Duodenal mucosa (tissue), 2 donors: ENCODE measurements at regions not wholly inside any gene's neighbourhood (a gene's known extent, or its start where the extent isn't known, plus 50 kb on each side); places are given as distances from the start of the nearest gene placed in this dataset.
"Not testable (repeated sequence)": the region's sequence is repeated elsewhere in the genome, so short reads cannot be mapped to it uniquely, and the experiment has no call there.

Experiments used
- H3K27ac ChIP-seq: one replicate; pipeline ENCODE4 v1.7.0; 2013; ENCODE audit warnings: low read depth, low read length
- H3K27me3 ChIP-seq, 2 donors: one replicate each; pipeline ENCODE4 v1.7.0; 2013; ENCODE audit warnings: low read length in 2 of 2, control low read depth in 1 of 2; ENCODE audit not compliant: insufficient read depth in 2 of 2, control insufficient read depth in 1 of 2
- H3K36me3 ChIP-seq, 2 donors: one replicate each; pipeline ENCODE4 v1.7.0; 2013; ENCODE audit warnings: low read length in 2 of 2, control low read depth in 1 of 2; ENCODE audit not compliant: insufficient read depth in 2 of 2, control insufficient read depth in 1 of 2
- H3K4me1 ChIP-seq, 2 donors: one replicate each; pipeline ENCODE4 v1.7.0; 2013; ENCODE audit warnings: low read length in 2 of 2, control low read depth in 1 of 2; ENCODE audit not compliant: insufficient read depth in 2 of 2, control insufficient read depth in 1 of 2
- H3K4me3 ChIP-seq, 2 donors: one replicate each; pipeline ENCODE4 v1.7.0; 2013; ENCODE audit warnings: low read length in 2 of 2, low read depth in 1 of 2
- H3K9ac ChIP-seq, 2 donors: one replicate each; pipeline ENCODE4 v1.7.0; 2013; ENCODE audit warnings: low read length in 2 of 2, low read depth in 1 of 2
- H3K9me3 ChIP-seq, 2 donors: one replicate each; pipeline ENCODE4 v1.7.0; 2013; ENCODE audit warnings: low read length in 2 of 2, control low read depth in 1 of 2; ENCODE audit not compliant: control insufficient read depth in 1 of 2

GRCh38 chr11:21986361-21986760 is 206.5 kb upstream of the ANO5 start:
- no peaks in the 10 kb centered on the region for H3K27me3 ChIP-seq
- no peak overlapping the region for H3K4me3 ChIP-seq
- H3K9me3 ChIP-seq = no peaks in the 10 kb centered on the region
- H3K4me1 ChIP-seq = no peaks in the 10 kb centered on the region
- no peak overlapping the region for H3K9ac ChIP-seq
- H3K27ac ChIP-seq = no peak overlapping the region
- H3K36me3 ChIP-seq = no peaks in the 10 kb centered on the region

- no peak overlapping the region for H3K9ac ChIP-seq
- H3K27me3 ChIP-seq = no peaks in the 10 kb centered on the region
- H3K9me3 ChIP-seq = no peaks in the 10 kb centered on the region
- no peaks in the 10 kb centered on the region for H3K36me3 ChIP-seq
- no peaks in the 10 kb centered on the region for H3K4me1 ChIP-seq
- H3K4me3 ChIP-seq = no peak overlapping the region
- H3K27ac ChIP-seq = no peak overlapping the region
Measured at GRCh38 chr11:21987261-21987660, 205.6 kb upstream of the ANO5 start.

- no peak overlapping the region for H3K9ac ChIP-seq
- H3K9me3 ChIP-seq = no peaks in the 10 kb centered on the region
- H3K4me1 ChIP-seq = no peaks in the 10 kb centered on the region
- H3K27me3 ChIP-seq = no peaks in the 10 kb centered on the region
- no peak overlapping the region for H3K4me3 ChIP-seq
- no peaks in the 10 kb centered on the region for H3K36me3 ChIP-seq
- no peak overlapping the region for H3K27ac ChIP-seq
Measured at GRCh38 chr11:21988477-21988876, 204.4 kb upstream of the ANO5 start.

GRCh38 chr11:22001803-22002202 is 191.1 kb upstream of the ANO5 start:
- not testable (repeated sequence) for H3K9ac ChIP-seq, H3K4me1 ChIP-seq, H3K27me3 ChIP-seq, H3K4me3 ChIP-seq, H3K27ac ChIP-seq, H3K36me3 ChIP-seq, H3K9me3 ChIP-seq

- no peaks in the 10 kb centered on the region for H3K9me3 ChIP-seq
Measured at GRCh38 chr11:22006901-22007300, 186.0 kb upstream of the ANO5 start.

GRCh38 chr11:22031791-22032190 is 161.1 kb upstream of the ANO5 start:
- H3K36me3 ChIP-seq = no peaks in the 10 kb centered on the region
- no peak overlapping the region for H3K27ac ChIP-seq
- no peak overlapping the region for H3K9ac ChIP-seq
- no peaks in the 10 kb centered on the region for H3K4me1 ChIP-seq
- H3K27me3 ChIP-seq = no peaks in the 10 kb centered on the region
- H3K4me3 ChIP-seq = no peak overlapping the region
- H3K9me3 ChIP-seq = no peaks in the 10 kb centered on the region

More at GRCh38 chr11:22006901-22007300, 186.0 kb upstream of the ANO5 start:
- Histone ChIP-seq H3K4me3 (no peak overlapping the region), H3K4me1 (no peaks in the 10 kb centered on the region), H3K36me3 (no peaks in the 10 kb centered on the region), H3K9ac (no peak overlapping the region), H3K27me3 (no peaks in the 10 kb centered on the region), H3K27ac (no peak overlapping the region)

GRCh38 chr11:22037505-22037904 is 155.4 kb upstream of the ANO5 start:
- no peak overlapping the region for H3K27ac ChIP-seq
- no peak overlapping the region for H3K4me3 ChIP-seq
- H3K9me3 ChIP-seq = no peaks in the 10 kb centered on the region
- H3K27me3 ChIP-seq = no peaks in the 10 kb centered on the region
- H3K36me3 ChIP-seq = no peaks in the 10 kb centered on the region
- no peaks in the 10 kb centered on the region for H3K4me1 ChIP-seq
- H3K9ac ChIP-seq = no peak overlapping the region

GRCh38 chr11:22041039-22041438 is 151.8 kb upstream of the ANO5 start:
- no peaks in the 10 kb centered on the region for H3K36me3 ChIP-seq
- H3K27ac ChIP-seq = no peak overlapping the region
- no peaks in the 10 kb centered on the region for H3K4me1 ChIP-seq
- no peak overlapping the region for H3K9ac ChIP-seq
- no peak overlapping the region for H3K4me3 ChIP-seq
- no peaks in the 10 kb centered on the region for H3K27me3 ChIP-seq
- no peaks in the 10 kb centered on the region for H3K9me3 ChIP-seq

- Histone ChIP-seq H3K36me3 (no peaks in the 10 kb centered on the region), H3K4me3 (no peak overlapping the region)
Measured at GRCh38 chr11:22042081-22042480, 150.8 kb upstream of the ANO5 start.

GRCh38 chr11:22044126-22044525 is 148.8 kb upstream of the ANO5 start:
- Histone ChIP-seq H3K9ac (no peak overlapping the region), H3K27me3 (no peaks in the 10 kb centered on the region), H3K4me3 (no peak overlapping the region), H3K36me3 (no peaks in the 10 kb centered on the region), H3K4me1 (no peaks in the 10 kb centered on the region), H3K9me3 (no peaks in the 10 kb centered on the region), H3K27ac (no peak overlapping the region)

More at GRCh38 chr11:22042081-22042480, 150.8 kb upstream of the ANO5 start:
- Histone ChIP-seq H3K27ac (no peak overlapping the region), H3K9me3 (no peaks in the 10 kb centered on the region), H3K27me3 (no peaks in the 10 kb centered on the region), H3K9ac (no peak overlapping the region), H3K4me1 (no peaks in the 10 kb centered on the region)

- H3K27me3 ChIP-seq = no peaks in the 10 kb centered on the region
- no peak overlapping the region for H3K4me3 ChIP-seq
- no peak overlapping the region for H3K9ac ChIP-seq
- no peak overlapping the region for H3K27ac ChIP-seq
- H3K4me1 ChIP-seq = no peaks in the 10 kb centered on the region
- no peaks in the 10 kb centered on the region for H3K9me3 ChIP-seq
- no peaks in the 10 kb centered on the region for H3K36me3 ChIP-seq
Measured at GRCh38 chr11:22049276-22049675, 143.6 kb upstream of the ANO5 start.
